Aorta (tissue), 5 donors: ENCODE measurements at regions not wholly inside any gene's neighbourhood (a gene's known extent, or its start where the extent isn't known, plus 50 kb on each side); places are given as distances from the start of the nearest gene placed in this dataset.

Experiments used
- ATAC-seq: fragments of 200-7000 bp; cut with Tn5 transposase; one replicate; pipeline ENCODE4 v1.9.1; 2022; ENCODE audit warnings: moderate library complexity; ENCODE audit not compliant: low FRiP score
- DNase-seq, 2 donors: peaks; one replicate each; pipeline ENCODE4 v3.0.0-alpha.2; 2020
- H3K27ac ChIP-seq, 2 donors: one replicate each; pipeline ENCODE4 v1.5.1; 2013; ENCODE audit warnings: low read length in 2 of 2, mild to moderate bottlenecking in 2 of 2, moderate library complexity in 2 of 2, control low read depth in 1 of 2, inconsistent platforms in 1 of 2, low read depth in 1 of 2
- H3K27me3 ChIP-seq, 2 donors: one replicate each; pipeline ENCODE4 v1.6.1; 2013; ENCODE audit warnings: control low read depth in 1 of 2, low read length in 1 of 2, mild to moderate bottlenecking in 1 of 2, moderate library complexity in 1 of 2; ENCODE audit not compliant: insufficient read depth in 2 of 2, control insufficient read depth in 1 of 2
- H3K36me3 ChIP-seq, 2 donors: one replicate each; pipeline ENCODE4 v1.6.1; 2013; ENCODE audit warnings: control low read depth in 1 of 2, low read length in 1 of 2, mild to moderate bottlenecking in 1 of 2; ENCODE audit not compliant: insufficient read depth in 2 of 2, control insufficient read depth in 1 of 2
- H3K4me1 ChIP-seq, 2 donors: one replicate each; pipeline ENCODE4 v1.6.1; 2013; ENCODE audit warnings: low read length in 2 of 2, control low read depth in 1 of 2, mild to moderate bottlenecking in 1 of 2, moderate library complexity in 1 of 2; ENCODE audit not compliant: insufficient read depth in 2 of 2, control insufficient read depth in 1 of 2
- H3K4me3 ChIP-seq, 2 donors: one replicate each; pipeline ENCODE4 v1.5.1; 2013; ENCODE audit warnings: low read length in 2 of 2, control low read depth in 1 of 2, mild to moderate bottlenecking in 1 of 2
- H3K9me3 ChIP-seq: one replicate; pipeline ENCODE4 v1.6.1; 2013; ENCODE audit warnings: mild to moderate bottlenecking, low read length; ENCODE audit not compliant: control insufficient read depth
- WGBS, 2 donors: extraction: QIAGEN DNeasy Blood & Tissue Kit; methylation state at CpG; one replicate each; pipeline ENCODE4 v1.1.7; 2013; 5-methylcytosine and 5-hydroxymethylcytosine counted together
- intact Hi-C, 2 donors: fragments of 100-400 bp; cut with DNase I; formaldehyde crosslinking; loops; one replicate each; pipeline versions ENCODE4 v1.14.2 to v1.15.0; 2022
- donor health status: healthy with polysubstance abuse.
- donor health status: Bipolar disorder and iron deficiency.
- donor health status: DM: no; HTN: no; CAD: no.
- donor health status: DM: no; HTN: no; CAD: no.
- donor health status: DM: yes; HTN: yes; CAD: no.

GRCh38 chr17:53722407-53722806 lies 100.3 kb upstream of the KIF2B start:
- H3K4me1 ChIP-seq: no peaks in the 10 kb centered on the region
- 11 to 12% methylated on average over 2 of the region's 2 CpGs for WGBS, 2 donors
- H3K36me3 ChIP-seq: no peaks in the 10 kb centered on the region
- no peak overlapping the region for H3K4me3 ChIP-seq
- intact Hi-C loops: no loop called here
- H3K27me3 ChIP-seq: no peaks in the 10 kb centered on the region
- H3K27ac ChIP-seq: no peak overlapping the region
- ATAC-seq: no peak
- no peaks in the 10 kb centered on the region for H3K9me3 ChIP-seq
- DNase-seq: no peak

DNA sequence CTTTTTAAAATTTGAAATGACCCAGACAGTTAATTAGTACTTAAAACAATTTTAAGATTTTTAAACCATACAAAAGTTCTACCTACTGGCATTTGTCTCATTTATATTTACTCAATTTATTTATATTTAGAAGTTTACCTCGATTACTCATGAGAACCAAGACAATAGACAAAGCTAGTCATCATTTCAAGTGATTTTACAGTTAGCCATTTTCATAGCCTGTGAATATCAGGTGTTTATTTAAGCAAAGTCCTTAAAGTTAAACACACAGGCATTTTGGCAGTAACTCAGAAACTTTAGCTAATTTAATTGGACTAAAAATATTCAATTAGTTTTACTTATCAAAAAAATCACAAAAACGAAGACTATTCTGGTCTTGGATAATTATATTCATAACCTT lies 101.6 kb upstream of the KIF2B start:
- ATAC-seq: no peak

GRCh38 chr17:53719229-53719628 lies 103.5 kb upstream of the KIF2B start:
- Histone ChIP-seq H3K36me3 (no peaks in the 10 kb centered on the region), H3K27me3 (no peaks in the 10 kb centered on the region), H3K4me1 (no peaks in the 10 kb centered on the region), H3K9me3 (no peaks in the 10 kb centered on the region), H3K27ac (no peak overlapping the region), H3K4me3 (no peak overlapping the region)
- ATAC-seq: no peak
- DNase-seq: no peak
- intact Hi-C loops: no loop called here

More for the DNA sequence above, 101.6 kb upstream of the KIF2B start:
- intact Hi-C loops: no loop called here
- Histone ChIP-seq H3K9me3 (no peaks in the 10 kb centered on the region), H3K27me3 (no peaks in the 10 kb centered on the region), H3K27ac (no peak overlapping the region), H3K36me3 (no peaks in the 10 kb centered on the region), H3K4me3 (no peak overlapping the region), H3K4me1 (no peaks in the 10 kb centered on the region)
- DNase-seq: no peak
- WGBS, 2 donors: 34 to 35% methylated on average over 2 of the region's 2 CpGs

DNA sequence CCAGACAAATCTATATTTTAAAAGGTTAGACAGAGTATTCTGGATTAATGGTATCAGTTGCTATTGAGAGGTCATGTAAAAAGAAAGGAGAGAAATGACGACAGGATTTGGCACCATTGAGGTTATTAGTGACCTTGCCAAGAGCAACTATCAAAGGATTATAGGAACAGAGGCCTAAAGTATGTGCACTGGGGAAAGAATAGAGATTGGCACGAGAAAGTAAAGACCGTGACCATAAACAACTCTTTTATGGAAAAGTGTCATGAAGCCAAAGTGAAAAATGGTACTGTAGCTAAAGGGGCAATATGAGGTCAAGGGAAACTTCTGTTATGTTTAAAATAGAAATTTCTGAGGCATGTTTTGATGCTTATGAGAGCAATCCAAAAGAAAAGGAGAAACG lies 115.2 kb upstream of the KIF2B start:
- Histone ChIP-seq H3K36me3 (no peaks in the 10 kb centered on the region), H3K27me3 (peaks cover 0 to 2% of the 10 kb centered on the region in 2 donors), H3K27ac (no peak overlapping the region), H3K9me3 (no peaks in the 10 kb centered on the region), H3K4me1 (no peaks in the 10 kb centered on the region), H3K4me3 (no peak overlapping the region)
- intact Hi-C loops: no loop called here
- no peak for DNase-seq
- WGBS, 2 donors: 4 to 6% methylated on average over 4 of the region's 4 CpGs
- no peak for ATAC-seq

- no peak overlapping the region for H3K4me3 ChIP-seq
- ATAC-seq (no peak), DNase-seq (no peak)
- H3K9me3 ChIP-seq: no peaks in the 10 kb centered on the region
- no peaks in the 10 kb centered on the region for H3K4me1 ChIP-seq
- no peaks in the 10 kb centered on the region for H3K36me3 ChIP-seq
- H3K27me3 ChIP-seq: no peaks in the 10 kb centered on the region
- intact Hi-C loops: no loop called here
- 51 to 54% methylated on average over 5 of the region's 5 CpGs for WGBS, 2 donors
- no peak overlapping the region for H3K27ac ChIP-seq
Observed at GRCh38 chr17:53696286-53696685, 126.4 kb upstream of the KIF2B start.

- WGBS, 2 donors: 79 to 81% methylated on average over 3 of the region's 3 CpGs
- no peak overlapping the region for H3K27ac ChIP-seq
- H3K36me3 ChIP-seq: no peaks in the 10 kb centered on the region
Observed at GRCh38 chr17:53687324-53687723, 135.4 kb upstream of the KIF2B start.

DNA sequence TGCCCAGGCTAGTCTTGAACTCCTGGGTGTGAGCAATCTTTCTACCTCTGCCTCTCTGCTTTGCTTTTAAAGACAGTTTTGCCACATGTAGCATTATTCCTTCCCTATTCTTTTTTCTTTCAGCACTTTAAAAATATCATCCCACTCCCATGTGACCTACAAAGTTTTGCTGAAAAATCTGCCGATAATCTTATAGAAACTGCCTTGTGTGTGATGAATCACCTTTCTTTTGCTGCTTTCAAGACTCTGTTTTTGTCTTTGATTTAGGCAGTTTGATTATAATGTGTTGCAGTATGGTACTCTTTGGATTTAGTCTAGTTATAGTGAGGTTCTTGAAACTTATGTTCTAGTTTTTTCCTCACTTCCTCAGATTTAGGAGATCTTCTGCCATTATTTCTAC lies 142.0 kb upstream of the KIF2B start:
- H3K4me1 ChIP-seq: no peaks in the 10 kb centered on the region
- H3K9me3 ChIP-seq: peaks cover 1% of the 10 kb centered on the region
- no peak overlapping the region for H3K27ac ChIP-seq
- ATAC-seq (no peak), DNase-seq (no peak)
- H3K4me3 ChIP-seq: no peak overlapping the region
- H3K36me3 ChIP-seq: no peaks in the 10 kb centered on the region
- 89 to 91% methylated on average over 1 of the region's 1 CpG for WGBS, 2 donors
- intact Hi-C loops: no loop called here
- no peaks in the 10 kb centered on the region for H3K27me3 ChIP-seq

More at GRCh38 chr17:53687324-53687723, 135.4 kb upstream of the KIF2B start:
- Histone ChIP-seq H3K27me3 (no peaks in the 10 kb centered on the region), H3K4me3 (no peak overlapping the region), H3K4me1 (no peaks in the 10 kb centered on the region), H3K9me3 (no peaks in the 10 kb centered on the region)
- intact Hi-C loops: no loop called here
- ATAC-seq (peak; percentile 11), DNase-seq (no peak)

DNA sequence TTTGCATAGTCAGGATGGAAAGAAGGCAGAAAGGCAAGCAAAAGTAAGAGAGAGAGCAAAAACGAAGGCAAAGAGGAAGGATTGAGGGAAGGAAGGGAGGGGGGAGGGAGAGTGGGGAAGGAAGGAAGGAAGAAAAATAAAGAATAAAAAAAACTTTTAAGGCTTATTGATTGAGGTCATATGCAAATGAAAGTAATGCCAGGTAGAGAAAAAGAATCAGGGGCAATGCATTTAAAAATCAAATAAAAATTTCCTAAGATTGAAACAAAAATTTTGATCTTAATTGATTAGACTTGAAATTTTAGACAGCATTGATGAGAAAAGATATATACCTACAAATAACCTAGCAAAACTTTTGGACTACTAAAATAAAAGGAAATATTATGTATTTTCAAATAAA lies 153.9 kb upstream of the KIF2B start:
- Histone ChIP-seq H3K27ac (no peak overlapping the region), H3K4me1 (no peaks in the 10 kb centered on the region), H3K9me3 (no peaks in the 10 kb centered on the region), H3K4me3 (no peak overlapping the region), H3K27me3 (no peaks in the 10 kb centered on the region), H3K36me3 (no peaks in the 10 kb centered on the region)
- DNase-seq (no peak), ATAC-seq (no peak)
- 61 to 64% methylated on average over 1 of the region's 1 CpG for WGBS, 2 donors
- intact Hi-C loops: no loop called here

- Histone ChIP-seq H3K9me3 (no peaks in the 10 kb centered on the region), H3K36me3 (no peaks in the 10 kb centered on the region), H3K4me3 (no peak overlapping the region), H3K27me3 (no peaks in the 10 kb centered on the region), H3K27ac (no peak overlapping the region), H3K4me1 (no peaks in the 10 kb centered on the region)
- intact Hi-C loops: no loop called here
- WGBS, 2 donors: 83 to 89% methylated on average over 1 of the region's 1 CpG
- ATAC-seq (no peak), DNase-seq (no peak)
Observed at GRCh38 chr17:53662608-53663007, 160.1 kb upstream of the KIF2B start.
